Activated naive CD8-positive, alpha-beta T cell treated with anti-CD3 and anti-CD28 coated beads, Interleukin-2, amount 50 U/mL, for 24 hours (primary cell): ENCODE measurements at regions not wholly inside any gene's neighbourhood (a gene's known extent, or its start where the extent isn't known, plus 50 kb on each side); places are given as distances from the start of the nearest gene placed in this dataset.

ENCODE experiments used
- ATAC-seq: fragments of 150-1000 bp; cut with Tn5 transposase; one replicate; pipeline ENCODE4 v1.10.0; 2021
- DNase-seq: peaks from one replicate; pipeline ENCODE4 v3.0.0; 2021
- H3K27ac Mint-ChIP-seq: one replicate; pipeline ENCODE4 v1.8.0; 2021; ENCODE audit warnings: mild to moderate bottlenecking, mixed read lengths
- H3K27me3 Mint-ChIP-seq: one replicate; pipeline ENCODE4 v1.8.0; 2021; ENCODE audit warnings: mixed read lengths
- H3K36me3 Mint-ChIP-seq: one replicate; pipeline ENCODE4 v1.8.0; 2021; ENCODE audit warnings: low read depth, mixed read lengths
- H3K4me1 Mint-ChIP-seq: one replicate; pipeline ENCODE4 v1.8.0; 2021; ENCODE audit warnings: mixed read lengths
- H3K4me3 Mint-ChIP-seq: one replicate; pipeline ENCODE4 v1.8.0; 2021; ENCODE audit warnings: mild to moderate bottlenecking, moderate library complexity, mixed read lengths
- H3K9me3 Mint-ChIP-seq: one replicate; pipeline ENCODE4 v1.8.0; 2021; ENCODE audit warnings: mixed read lengths

- no peaks in the 10 kb centered on the region for H3K4me1 Mint-ChIP-seq
- DNase-seq = no peak
- no peaks in the 10 kb centered on the region for H3K36me3 Mint-ChIP-seq
- no peak for ATAC-seq
- H3K27ac Mint-ChIP-seq = no peak overlapping the region
- no peak overlapping the region for H3K4me3 Mint-ChIP-seq
- peaks cover 6% of the 10 kb centered on the region for H3K27me3 Mint-ChIP-seq
- H3K9me3 Mint-ChIP-seq = no peaks in the 10 kb centered on the region
Measured at GRCh38 chr22:49044091-49044490, 783.6 kb downstream of the BRD1 start.

- H3K9me3 Mint-ChIP-seq = no peaks in the 10 kb centered on the region
- no peak overlapping the region for H3K4me3 Mint-ChIP-seq
- H3K27me3 Mint-ChIP-seq = peaks cover 6% of the 10 kb centered on the region
- no peaks in the 10 kb centered on the region for H3K36me3 Mint-ChIP-seq
- no peak overlapping the region for H3K27ac Mint-ChIP-seq
- no peak for ATAC-seq
- no peak for DNase-seq
- H3K4me1 Mint-ChIP-seq = no peaks in the 10 kb centered on the region
Measured at GRCh38 chr22:49042877-49043859, 784.5 kb downstream of the BRD1 start.

- no peak for ATAC-seq
- H3K4me3 Mint-ChIP-seq = no peak overlapping the region
- no peaks in the 10 kb centered on the region for H3K4me1 Mint-ChIP-seq
- no peak for DNase-seq
- no peak overlapping the region for H3K27ac Mint-ChIP-seq
- H3K27me3 Mint-ChIP-seq = peaks cover 5% of the 10 kb centered on the region
- H3K9me3 Mint-ChIP-seq = peaks cover under 1% of the 10 kb centered on the region
- no peaks in the 10 kb centered on the region for H3K36me3 Mint-ChIP-seq
Measured at GRCh38 chr22:49042066-49042465, 785.6 kb downstream of the BRD1 start.

- Mint-ChIP-seq H3K27ac (no peak overlapping the region), H3K4me3 (no peak overlapping the region), H3K36me3 (no peaks in the 10 kb centered on the region), H3K4me1 (no peaks in the 10 kb centered on the region), H3K9me3 (peaks cover 5% of the 10 kb centered on the region), H3K27me3 (peaks cover 4% of the 10 kb centered on the region)
- ATAC-seq (no peak), DNase-seq (no peak)
Measured at GRCh38 chr22:49040754-49041467, 786.8 kb downstream of the BRD1 start.

DNA sequence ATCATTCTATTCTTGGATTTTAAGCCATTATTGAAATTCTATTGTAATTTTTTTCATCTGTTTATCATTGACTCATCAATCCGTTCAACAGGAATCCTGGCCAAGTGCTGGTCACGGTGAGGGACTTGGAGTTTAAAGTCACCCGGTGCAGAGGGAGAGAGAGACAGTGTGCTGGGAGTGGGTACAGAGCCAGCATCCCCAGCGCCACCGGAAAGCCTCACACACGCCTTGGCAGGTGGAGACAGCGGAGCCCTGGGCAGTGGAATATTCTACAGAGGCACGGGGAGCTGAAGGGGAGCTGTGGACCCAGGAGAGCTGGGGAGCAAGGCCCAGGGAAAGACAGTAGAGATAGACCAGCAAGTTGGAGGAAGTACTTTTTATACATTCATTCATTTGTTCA, 787.6 kb downstream of the BRD1 start:
- ATAC-seq (no peak), DNase-seq (no peak)
- Mint-ChIP-seq H3K4me3 (no peak overlapping the region), H3K36me3 (no peaks in the 10 kb centered on the region), H3K9me3 (peaks cover 5% of the 10 kb centered on the region), H3K27ac (no peak overlapping the region), H3K27me3 (peaks cover 3% of the 10 kb centered on the region), H3K4me1 (no peaks in the 10 kb centered on the region)

DNA sequence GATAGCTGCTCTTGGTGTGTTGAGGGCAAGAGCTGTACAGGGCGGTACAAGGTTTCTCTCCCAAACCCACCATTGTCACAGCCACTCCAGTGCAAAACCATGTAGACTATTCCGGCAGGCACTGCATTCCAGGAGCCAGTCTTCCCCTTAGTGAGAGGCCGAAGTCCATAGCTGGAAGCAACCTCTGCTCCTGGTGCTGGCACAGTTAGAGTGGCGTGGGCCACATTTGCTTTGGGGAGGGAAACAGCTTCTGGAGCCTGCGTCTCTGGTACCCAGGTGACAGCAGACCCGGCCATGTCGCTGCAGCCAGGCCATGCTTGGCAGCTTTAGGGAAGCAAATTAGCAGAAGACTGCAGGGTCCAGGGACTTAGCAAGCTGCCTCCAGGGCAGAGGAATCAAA, 788.0 kb downstream of the BRD1 start:
- ATAC-seq (no peak), DNase-seq (no peak)
- H3K9me3 Mint-ChIP-seq = peaks cover 5% of the 10 kb centered on the region
- H3K27ac Mint-ChIP-seq = no peak overlapping the region
- H3K4me3 Mint-ChIP-seq = no peak overlapping the region
- no peaks in the 10 kb centered on the region for H3K4me1 Mint-ChIP-seq
- H3K36me3 Mint-ChIP-seq = no peaks in the 10 kb centered on the region
- H3K27me3 Mint-ChIP-seq = peaks cover 3% of the 10 kb centered on the region

GRCh38 chr22:49037701-49038245, 789.9 kb downstream of the BRD1 start:
- no peaks in the 10 kb centered on the region for H3K36me3 Mint-ChIP-seq
- H3K9me3 Mint-ChIP-seq = peaks cover 5% of the 10 kb centered on the region
- no peaks in the 10 kb centered on the region for H3K27me3 Mint-ChIP-seq
- ATAC-seq (no peak), DNase-seq (no peak)
- H3K27ac Mint-ChIP-seq = no peak overlapping the region
- H3K4me1 Mint-ChIP-seq = no peaks in the 10 kb centered on the region
- no peak overlapping the region for H3K4me3 Mint-ChIP-seq

DNA sequence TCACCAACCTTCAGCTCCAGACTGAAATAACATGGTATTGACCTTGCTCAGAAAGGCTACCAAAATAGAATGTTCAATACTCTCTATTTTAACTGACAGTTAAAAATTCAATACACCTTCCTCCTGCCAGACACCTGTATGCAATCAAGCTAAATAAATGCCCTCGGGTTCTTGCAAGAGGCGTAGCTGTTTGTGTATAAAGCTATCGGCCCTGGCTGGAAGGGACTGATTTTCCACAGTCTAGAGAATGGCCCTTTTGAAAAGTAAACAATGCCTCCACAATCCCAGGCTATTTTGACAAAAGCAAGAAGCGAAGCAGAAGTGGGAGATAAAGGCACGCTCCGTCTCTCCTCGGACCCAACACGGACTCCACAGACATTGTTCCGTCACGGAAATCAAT, 791.2 kb downstream of the BRD1 start:
- peaks cover 5% of the 10 kb centered on the region for H3K9me3 Mint-ChIP-seq
- ATAC-seq = no peak
- no peaks in the 10 kb centered on the region for H3K36me3 Mint-ChIP-seq
- H3K27me3 Mint-ChIP-seq = no peaks in the 10 kb centered on the region
- no peak for DNase-seq
- no peak overlapping the region for H3K27ac Mint-ChIP-seq
- no peak overlapping the region for H3K4me3 Mint-ChIP-seq
- H3K4me1 Mint-ChIP-seq = no peaks in the 10 kb centered on the region

DNA sequence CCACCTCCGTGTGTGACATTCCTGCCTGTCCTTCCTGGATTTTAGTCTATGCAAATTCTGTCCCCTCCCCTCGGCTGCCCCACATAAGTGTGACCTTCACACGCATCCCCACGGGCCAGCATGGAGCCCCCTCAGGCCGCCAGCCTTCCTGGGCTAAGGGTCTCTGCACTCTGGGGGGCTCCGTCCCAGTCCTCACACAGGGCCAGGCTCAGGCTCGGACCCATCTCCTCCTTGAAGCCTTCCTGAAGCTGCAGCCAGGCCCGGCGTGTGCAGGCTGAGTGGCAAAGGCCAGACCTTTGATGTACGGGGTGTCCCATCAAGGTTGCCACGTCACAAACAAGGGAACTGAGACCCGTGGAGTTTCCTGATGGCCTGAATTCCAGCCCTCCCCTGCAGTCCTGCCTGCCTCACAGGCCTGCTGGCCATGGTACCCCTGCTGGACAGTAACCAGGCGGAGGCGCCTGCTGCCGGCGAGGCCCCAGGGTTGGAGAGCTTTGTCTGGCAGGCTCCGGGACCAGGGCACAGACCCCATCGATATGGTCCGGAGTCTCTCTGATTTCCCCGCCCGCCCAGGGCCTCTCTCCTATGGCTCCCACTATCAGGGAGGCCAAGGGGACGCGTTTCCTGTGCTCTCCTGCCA, 791.7 kb downstream of the BRD1 start:
- ATAC-seq (no peak), DNase-seq (no peak)
- H3K27ac Mint-ChIP-seq = no peak overlapping the region
- H3K4me1 Mint-ChIP-seq = no peaks in the 10 kb centered on the region
- peaks cover 5% of the 10 kb centered on the region for H3K9me3 Mint-ChIP-seq
- no peak overlapping the region for H3K4me3 Mint-ChIP-seq
- H3K36me3 Mint-ChIP-seq = no peaks in the 10 kb centered on the region
- H3K27me3 Mint-ChIP-seq = no peaks in the 10 kb centered on the region

GRCh38 chr22:49034836-49035817, 792.5 kb downstream of the BRD1 start:
- no peak overlapping the region for H3K27ac Mint-ChIP-seq
- no peak overlapping the region for H3K4me3 Mint-ChIP-seq
- peaks cover 5% of the 10 kb centered on the region for H3K9me3 Mint-ChIP-seq
- ATAC-seq = no peak
- no peak for DNase-seq
- no peaks in the 10 kb centered on the region for H3K27me3 Mint-ChIP-seq
- H3K4me1 Mint-ChIP-seq = no peaks in the 10 kb centered on the region
- no peaks in the 10 kb centered on the region for H3K36me3 Mint-ChIP-seq

GRCh38 chr22:49033616-49034015, 794.1 kb downstream of the BRD1 start:
- peaks cover 5% of the 10 kb centered on the region for H3K9me3 Mint-ChIP-seq
- H3K4me3 Mint-ChIP-seq = no peak overlapping the region
- ATAC-seq (no peak), DNase-seq (no peak)
- no peak overlapping the region for H3K27ac Mint-ChIP-seq
- H3K4me1 Mint-ChIP-seq = no peaks in the 10 kb centered on the region
- no peaks in the 10 kb centered on the region for H3K36me3 Mint-ChIP-seq
- H3K27me3 Mint-ChIP-seq = no peaks in the 10 kb centered on the region

- Mint-ChIP-seq H3K9me3 (peaks cover 5% of the 10 kb centered on the region), H3K27ac (no peak overlapping the region), H3K4me1 (no peaks in the 10 kb centered on the region), H3K27me3 (no peaks in the 10 kb centered on the region), H3K4me3 (no peak overlapping the region), H3K36me3 (no peaks in the 10 kb centered on the region)
- DNase-seq (no peak), ATAC-seq (no peak)
Measured at GRCh38 chr22:49032821-49033220, 794.9 kb downstream of the BRD1 start.

- ATAC-seq = no peak
- no peak for DNase-seq
- Mint-ChIP-seq H3K36me3 (no peaks in the 10 kb centered on the region), H3K27ac (no peak overlapping the region), H3K27me3 (no peaks in the 10 kb centered on the region), H3K4me1 (no peaks in the 10 kb centered on the region), H3K4me3 (no peak overlapping the region), H3K9me3 (peaks cover 1% of the 10 kb centered on the region)
Measured at GRCh38 chr22:49031746-49032330, 795.8 kb downstream of the BRD1 start.
